Inferior parietal cortex (tissue), 1 donor: ENCODE measurements at regions not wholly inside any gene's neighbourhood (a gene's known extent, or its start where the extent isn't known, plus 50 kb on each side); places are given as distances from the start of the nearest gene placed in this dataset.
"Not testable (repeated sequence)": the region's sequence is repeated elsewhere in the genome, so short reads cannot be mapped to it uniquely, and the experiment has no call there.

Source experiments
- DNase-seq: peaks from one replicate; pipeline ENCODE4 v3.0.0-alpha.2; 2016; ENCODE audit errors: extremely low spot score

- no peak for DNase-seq
These were observed 270.1 kb downstream of the QDPR start for GRCh38 chr4:17241835-17242234.

GRCh38 chr4:17238633-17239032, 273.3 kb downstream of the QDPR start:
- DNase-seq: no peak

- DNase-seq: no peak
These were observed 275.2 kb downstream of the QDPR start for GRCh38 chr4:17236686-17237085.

- DNase-seq: no peak
These were observed 277.2 kb downstream of the QDPR start for GRCh38 chr4:17234678-17235077.

GRCh38 chr4:17232566-17233253, 279.2 kb downstream of the QDPR start:
- peak; percentile 51 for DNase-seq

GRCh38 chr4:17231880-17232475, 279.9 kb downstream of the QDPR start:
- DNase-seq: not testable (repeated sequence)

- no peak for DNase-seq
These were observed 281.2 kb downstream of the QDPR start for GRCh38 chr4:17230727-17231126.

- no peak for DNase-seq
These were observed 291.1 kb downstream of the QDPR start for GRCh38 chr4:17220816-17221215.

- no peak for DNase-seq
These were observed 293.1 kb downstream of the QDPR start for GRCh38 chr4:17218786-17219185.

GRCh38 chr4:17206829-17207801, 304.8 kb downstream of the QDPR start:
- DNase-seq: no peak

- no peak for DNase-seq
These were observed 306.5 kb upstream of the LDB2 start for GRCh38 chr4:17204908-17205307.

GRCh38 chr4:17203797-17204196, 305.4 kb upstream of the LDB2 start:
- DNase-seq: no peak

- DNase-seq: no peak
These were observed 298.6 kb upstream of the LDB2 start for GRCh38 chr4:17197070-17197469.

- DNase-seq: no peak
These were observed 297.2 kb upstream of the LDB2 start for GRCh38 chr4:17195461-17196275.

- no peak for DNase-seq
These were observed 296.1 kb upstream of the LDB2 start for GRCh38 chr4:17194586-17194985.

GRCh38 chr4:17189759-17190158, 291.3 kb upstream of the LDB2 start:
- DNase-seq: no peak

GRCh38 chr4:17189401-17189720, 290.9 kb upstream of the LDB2 start:
- DNase-seq: no peak

- DNase-seq: no peak
These were observed 290.3 kb upstream of the LDB2 start for GRCh38 chr4:17188547-17189400.

GRCh38 chr4:17188125-17188524, 289.7 kb upstream of the LDB2 start:
- DNase-seq: no peak

- peak; percentile 26 for DNase-seq
These were observed 288.6 kb upstream of the LDB2 start for GRCh38 chr4:17187003-17187402.

- no peak for DNase-seq
These were observed 284.4 kb upstream of the LDB2 start for GRCh38 chr4:17182888-17183287.
